Activated gamma-delta T cell (primary cell): ENCODE measurements at regions not wholly inside any gene's neighbourhood (a gene's known extent, or its start where the extent isn't known, plus 50 kb on each side); places are given as distances from the start of the nearest gene placed in this dataset.
"Not testable (repeated sequence)": the region's sequence is repeated elsewhere in the genome, so short reads cannot be mapped to it uniquely, and the experiment has no call there.

Source experiments
- DNase-seq: peaks from one replicate; lab custom pipeline; 2025; lab: John Stamatoyannopoulos, UW

GRCh38 chr11:134843735-134844134, 431.7 kb upstream of the B3GAT1 start:
- no peak for DNase-seq

GRCh38 chr11:134843020-134843419, 431.0 kb upstream of the B3GAT1 start:
- no peak for DNase-seq

- DNase-seq = no peak
These were observed 429.9 kb upstream of the B3GAT1 start for GRCh38 chr11:134841972-134842371.

GRCh38 chr11:134841411-134841810, 429.4 kb upstream of the B3GAT1 start:
- no peak for DNase-seq

GRCh38 chr11:134840945-134841344, 428.9 kb upstream of the B3GAT1 start:
- DNase-seq = no peak

GRCh38 chr11:134840165-134840564, 428.1 kb upstream of the B3GAT1 start:
- not testable (repeated sequence) for DNase-seq

GRCh38 chr11:134838708-134839107, 426.7 kb upstream of the B3GAT1 start:
- DNase-seq = no peak

- no peak for DNase-seq
These were observed 425.8 kb upstream of the B3GAT1 start for GRCh38 chr11:134837887-134838232.

- no peak for DNase-seq
These were observed 425.3 kb upstream of the B3GAT1 start for GRCh38 chr11:134837166-134837886.

GRCh38 chr11:134836561-134836960, 424.5 kb upstream of the B3GAT1 start:
- DNase-seq = no peak

GRCh38 chr11:134835561-134835960, 423.5 kb upstream of the B3GAT1 start:
- DNase-seq = no peak

GRCh38 chr11:134830312-134830711, 418.3 kb upstream of the B3GAT1 start:
- no peak for DNase-seq

GRCh38 chr11:134823970-134824369, 411.9 kb upstream of the B3GAT1 start:
- no peak for DNase-seq

GRCh38 chr11:134822897-134823296, 410.9 kb upstream of the B3GAT1 start:
- no peak for DNase-seq

GRCh38 chr11:134821422-134821821, 409.4 kb upstream of the B3GAT1 start:
- no peak for DNase-seq

GRCh38 chr11:134819041-134819440, 407.0 kb upstream of the B3GAT1 start:
- no peak for DNase-seq

GRCh38 chr11:134818516-134818915, 406.5 kb upstream of the B3GAT1 start:
- no peak for DNase-seq

GRCh38 chr11:134815404-134815803, 403.4 kb upstream of the B3GAT1 start:
- no peak for DNase-seq

GRCh38 chr11:134807997-134808396, 396.0 kb upstream of the B3GAT1 start:
- DNase-seq = no peak

- DNase-seq = no peak
These were observed 390.6 kb upstream of the B3GAT1 start for GRCh38 chr11:134802598-134802997.

GRCh38 chr11:134802116-134802515, 390.1 kb upstream of the B3GAT1 start:
- DNase-seq = no peak

GRCh38 chr11:134801570-134801969, 389.5 kb upstream of the B3GAT1 start:
- no peak for DNase-seq

GRCh38 chr11:134800826-134801225, 388.8 kb upstream of the B3GAT1 start:
- no peak for DNase-seq

- no peak for DNase-seq
These were observed 388.1 kb upstream of the B3GAT1 start for GRCh38 chr11:134800130-134800529.
